ENCODE measurements at regions not wholly inside any gene's neighbourhood (a gene's known extent, or its start where the extent isn't known, plus 50 kb on each side); places are given as distances from the start of the nearest gene placed in this dataset.

DNA sequence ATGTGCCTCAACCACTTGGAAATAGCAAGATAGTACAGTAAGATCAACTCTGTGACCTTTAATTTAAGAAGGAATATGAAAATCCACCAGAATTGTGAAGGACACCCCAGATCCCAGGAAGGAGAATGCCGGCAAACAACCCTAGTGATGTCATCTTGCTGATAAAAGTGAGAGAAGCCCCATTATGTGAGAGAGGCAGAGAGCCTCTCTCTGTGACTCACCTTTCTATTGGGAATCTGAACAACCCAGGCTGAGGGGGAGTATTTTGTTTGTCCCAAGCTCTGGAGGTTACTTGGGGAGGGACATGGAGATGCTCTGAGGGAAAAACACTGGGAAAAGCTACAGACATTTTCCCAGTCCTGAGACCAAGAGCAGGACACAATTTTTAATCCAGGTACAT lies 188.3 kb upstream of the FERMT1 start:
- TF ChIP-seq CTCF (IDR thresholded peaks at IDR 0.05) (no peak), EP300 (IDR thresholded peaks at IDR 0.05) (no peak), POLR2A (IDR thresholded peaks at IDR 0.05) (no peak)

Data from suprapubic skin (tissue), 3 donors.